Fibroblast of villous mesenchyme (primary cell): ENCODE measurements at regions not wholly inside any gene's neighbourhood (a gene's known extent, or its start where the extent isn't known, plus 50 kb on each side); places are given as distances from the start of the nearest gene placed in this dataset.

Experiments
- DNase-seq: peaks from one replicate; pipeline ENCODE4 v3.0.0-alpha.2; 2010; ENCODE audit warnings: low read depth
- H3K4me3 ChIP-seq: 2 replicates; pipeline ENCODE4 v1.5.1; 2011; ENCODE audit warnings: low read depth, mild to moderate bottlenecking, low read length
- TF ChIP-seq, protein P1 (sequence below): IDR thresholded peaks from 2 replicates; pipeline ENCODE4 v1.5.1; 2012; ENCODE audit warnings: low read depth, mild to moderate bottlenecking, low read length; ENCODE audit not compliant: insufficient read depth

DNA sequence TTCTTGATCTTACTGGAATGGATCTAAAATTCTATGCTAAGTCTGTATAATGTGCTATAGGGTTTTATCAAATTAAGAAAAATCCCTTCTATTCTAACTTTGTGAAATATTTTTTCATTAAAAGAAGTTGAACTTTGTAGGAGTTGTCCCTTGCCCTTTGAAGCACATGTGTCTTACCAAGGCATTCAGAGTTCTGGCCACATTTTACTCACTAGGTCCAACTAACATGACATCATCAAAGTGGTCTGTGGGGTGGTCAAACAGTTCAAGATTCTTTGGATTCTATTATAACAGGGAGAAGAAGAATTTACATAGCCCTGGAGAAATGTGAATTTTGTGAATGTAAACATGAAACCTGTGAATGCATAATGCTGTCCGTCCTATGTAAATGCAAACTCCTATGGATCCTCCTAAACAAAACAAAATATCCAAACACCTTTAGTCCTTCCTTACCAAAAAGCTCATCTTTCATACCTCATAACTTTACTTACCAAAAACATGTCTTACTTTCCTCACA is 88.7 kb downstream of the EBNA1BP2 start:
- TF ChIP-seq, protein P1, sequence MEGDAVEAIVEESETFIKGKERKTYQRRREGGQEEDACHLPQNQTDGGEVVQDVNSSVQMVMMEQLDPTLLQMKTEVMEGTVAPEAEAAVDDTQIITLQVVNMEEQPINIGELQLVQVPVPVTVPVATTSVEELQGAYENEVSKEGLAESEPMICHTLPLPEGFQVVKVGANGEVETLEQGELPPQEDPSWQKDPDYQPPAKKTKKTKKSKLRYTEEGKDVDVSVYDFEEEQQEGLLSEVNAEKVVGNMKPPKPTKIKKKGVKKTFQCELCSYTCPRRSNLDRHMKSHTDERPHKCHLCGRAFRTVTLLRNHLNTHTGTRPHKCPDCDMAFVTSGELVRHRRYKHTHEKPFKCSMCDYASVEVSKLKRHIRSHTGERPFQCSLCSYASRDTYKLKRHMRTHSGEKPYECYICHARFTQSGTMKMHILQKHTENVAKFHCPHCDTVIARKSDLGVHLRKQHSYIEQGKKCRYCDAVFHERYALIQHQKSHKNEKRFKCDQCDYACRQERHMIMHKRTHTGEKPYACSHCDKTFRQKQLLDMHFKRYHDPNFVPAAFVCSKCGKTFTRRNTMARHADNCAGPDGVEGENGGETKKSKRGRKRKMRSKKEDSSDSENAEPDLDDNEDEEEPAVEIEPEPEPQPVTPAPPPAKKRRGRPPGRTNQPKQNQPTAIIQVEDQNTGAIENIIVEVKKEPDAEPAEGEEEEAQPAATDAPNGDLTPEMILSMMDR, result no peak
- DNase-seq, result no peak
- no peak overlapping the region for H3K4me3 ChIP-seq

DNA sequence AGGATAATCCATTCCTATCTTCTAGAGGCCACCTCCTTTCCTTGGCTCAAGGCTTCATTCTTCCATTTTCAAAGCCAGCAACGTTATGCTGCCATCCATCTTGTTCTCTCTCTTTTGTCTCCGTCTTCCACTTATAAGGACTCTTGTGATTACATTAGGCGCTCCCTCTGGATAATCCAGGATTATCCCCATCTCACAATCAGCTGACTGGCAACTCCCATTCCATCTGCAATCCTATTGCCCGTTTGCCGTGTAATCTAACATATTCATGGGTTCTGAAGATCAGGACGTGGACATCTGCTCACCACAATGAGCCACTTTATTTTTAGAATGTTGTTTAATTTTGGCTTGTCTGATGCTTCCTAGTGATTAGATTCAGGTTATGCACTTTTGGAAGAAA is 89.3 kb downstream of the EBNA1BP2 start:
- DNase-seq, result no peak
- no peak overlapping the region for H3K4me3 ChIP-seq
- TF ChIP-seq, protein P1, result no peak

DNA sequence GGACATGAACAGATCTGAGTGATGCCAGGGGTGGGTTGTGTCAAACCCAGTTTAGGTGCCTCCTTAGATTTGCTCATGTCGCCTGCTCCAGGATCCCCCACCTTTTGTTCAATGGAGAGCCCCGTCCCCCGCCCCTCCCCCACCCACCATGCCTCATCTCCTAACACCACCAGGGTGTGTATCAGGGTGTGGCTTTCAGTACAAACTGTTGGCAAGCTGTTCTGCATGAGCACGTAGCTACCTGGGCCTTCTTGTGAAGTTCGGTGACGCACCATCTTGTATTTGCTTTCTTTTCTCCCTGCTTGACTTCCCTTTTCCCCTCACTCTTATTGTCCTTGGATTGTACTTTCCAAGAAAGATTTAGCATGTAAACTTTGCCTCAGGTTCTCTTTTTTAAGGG is 94.8 kb downstream of the EBNA1BP2 start:
- no peak for DNase-seq
- TF ChIP-seq, protein P1, result no peak
- no peak overlapping the region for H3K4me3 ChIP-seq

DNA sequence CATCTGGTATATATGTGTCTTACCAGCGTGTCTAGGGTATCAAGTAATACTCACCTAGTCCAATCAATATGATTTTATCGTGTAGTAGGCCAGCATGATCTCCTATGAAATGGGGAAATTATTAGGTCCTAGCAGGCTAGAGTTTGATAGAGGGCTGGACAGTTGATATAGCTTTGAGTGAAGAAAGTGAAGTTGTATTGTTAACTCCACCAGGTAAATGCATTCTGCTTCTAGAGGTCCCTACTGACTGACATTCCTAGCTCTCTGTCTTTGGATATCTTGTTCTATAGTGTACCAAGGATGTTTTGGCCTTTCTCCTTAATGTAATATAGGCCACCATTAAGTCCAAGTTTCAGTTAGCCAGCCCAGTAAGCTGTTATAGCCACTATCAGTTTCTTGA is 97.4 kb downstream of the EBNA1BP2 start:
- TF ChIP-seq, protein P1, result no peak
- H3K4me3 ChIP-seq, result no peak overlapping the region
- DNase-seq, result no peak

DNA sequence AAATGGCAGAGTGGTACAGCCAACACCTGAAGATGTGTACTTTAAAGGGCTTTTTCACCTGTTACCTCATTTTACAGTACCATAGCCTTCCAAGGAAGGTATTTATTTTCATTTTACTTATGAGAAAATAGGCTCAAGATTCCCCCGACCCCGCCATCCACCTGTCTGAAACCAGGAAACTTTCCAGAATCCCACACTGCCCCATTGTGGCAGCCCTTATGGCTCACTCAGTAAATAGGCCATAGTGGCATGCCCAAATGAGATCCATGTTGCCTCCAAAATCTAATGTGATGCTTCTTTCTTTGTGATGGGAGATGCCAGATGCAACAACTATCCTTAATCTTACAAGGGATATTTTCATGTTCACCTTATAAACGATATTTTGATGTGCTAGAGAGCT is 97.8 kb downstream of the EBNA1BP2 start:
- TF ChIP-seq, protein P1, result peak; percentile 15
- no peak for DNase-seq
- H3K4me3 ChIP-seq, result no peak overlapping the region

DNA sequence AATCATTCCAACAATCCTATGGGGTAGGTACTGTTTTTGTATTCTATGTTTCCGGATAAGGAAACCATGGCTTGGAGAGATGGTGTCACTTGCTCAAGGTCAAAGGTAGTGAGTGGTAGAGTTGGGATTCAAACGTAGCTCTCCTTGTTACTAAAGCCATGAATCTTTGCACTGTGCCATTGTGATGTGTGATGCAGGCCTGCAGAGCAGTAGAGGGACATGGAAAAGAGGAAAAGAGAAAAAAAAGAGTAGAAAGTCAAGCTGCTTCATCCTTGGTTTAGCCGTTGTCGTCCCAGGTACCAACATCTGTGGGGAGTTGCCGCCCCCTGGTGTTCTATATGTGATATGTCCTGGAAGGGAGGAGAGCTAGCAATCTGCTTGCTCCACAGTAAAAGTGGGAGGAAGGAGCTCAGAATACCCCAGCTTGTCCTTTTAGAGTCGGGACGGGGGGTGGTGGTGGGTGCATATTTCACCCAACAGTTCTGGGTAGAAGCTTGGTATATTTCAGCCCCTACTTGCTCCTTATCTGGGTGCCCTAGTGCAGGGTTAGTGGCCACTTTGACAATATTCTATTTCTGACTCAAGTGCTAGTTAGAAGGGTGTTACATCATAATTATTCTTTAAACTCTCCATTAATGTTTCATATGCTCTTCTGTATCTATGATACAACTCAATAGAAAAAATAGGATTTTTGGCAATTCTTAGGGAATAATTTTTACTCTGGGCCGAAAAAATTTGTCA is 98.4 kb downstream of the EBNA1BP2 start:
- H3K4me3 ChIP-seq, result no peak overlapping the region
- peak; percentile 78 for DNase-seq
- TF ChIP-seq, protein P1, result peak; percentile 84
